ENCODE measurements at regions not wholly inside any gene's neighbourhood (a gene's known extent, or its start where the extent isn't known, plus 50 kb on each side); places are given as distances from the start of the nearest gene placed in this dataset.

- TF ChIP-seq CTCF (IDR thresholded peaks at IDR 0.05) (no peak), ZFX (IDR thresholded peaks at IDR 0.05; ENCODE audit: borderline replicate concordance) (no peak)
Measured at GRCh38 chr5:166618526-166618925, 1672.9 kb upstream of the WWC1 start.
